Kasumi-1 (cell line): ENCODE measurements at regions not wholly inside any gene's neighbourhood (a gene's known extent, or its start where the extent isn't known, plus 50 kb on each side); places are given as distances from the start of the nearest gene placed in this dataset.

Source experiments
- DNase-seq, 2 experiments: peaks; one replicate each; lab custom pipeline; 2025; lab: John Stamatoyannopoulos, UW

DNA sequence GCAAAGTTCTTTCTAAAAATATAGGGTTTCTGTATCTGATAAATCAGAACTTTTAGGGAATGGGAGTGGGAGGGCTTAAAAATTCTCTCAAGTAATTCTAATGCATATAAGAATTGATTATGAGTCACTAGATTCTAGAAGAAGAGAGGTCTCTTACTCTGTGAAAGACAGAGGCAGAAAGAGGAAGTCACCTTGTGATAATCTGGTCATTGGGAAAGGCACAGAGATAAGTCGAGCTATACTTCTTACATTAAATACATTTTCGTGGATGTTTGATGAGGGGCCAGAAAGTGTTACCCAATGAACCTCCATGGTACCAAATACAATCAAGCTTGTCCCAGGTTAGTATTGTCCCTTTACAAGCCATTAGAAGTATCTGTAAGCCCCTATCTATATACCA, 134.4 kb downstream of the MAD2L1 start:
- peak; percentile 27 to 31 for DNase-seq

- no peak for DNase-seq
Observed at GRCh38 chr4:119930546-119930945, 136.1 kb downstream of the MAD2L1 start.

DNA sequence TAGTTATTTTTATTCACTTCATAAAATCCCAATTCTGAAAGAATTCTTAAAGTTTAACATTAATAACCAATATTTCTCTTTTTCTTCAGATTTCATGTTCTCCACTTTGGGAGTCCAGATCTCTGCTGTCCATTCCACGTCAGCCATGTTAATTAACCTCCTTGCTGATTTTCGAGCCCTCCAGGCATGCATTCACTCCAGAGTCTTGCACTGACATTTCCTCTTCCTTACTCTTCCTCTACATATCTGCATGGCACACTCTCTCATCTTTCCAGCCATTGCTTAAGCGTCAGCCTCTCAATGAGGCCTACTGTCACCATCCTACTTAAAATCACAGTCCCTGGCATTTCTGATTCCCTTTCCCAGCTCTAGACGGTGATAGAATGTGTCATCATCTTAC, 144.8 kb downstream of the MAD2L1 start:
- no peak for DNase-seq

DNA sequence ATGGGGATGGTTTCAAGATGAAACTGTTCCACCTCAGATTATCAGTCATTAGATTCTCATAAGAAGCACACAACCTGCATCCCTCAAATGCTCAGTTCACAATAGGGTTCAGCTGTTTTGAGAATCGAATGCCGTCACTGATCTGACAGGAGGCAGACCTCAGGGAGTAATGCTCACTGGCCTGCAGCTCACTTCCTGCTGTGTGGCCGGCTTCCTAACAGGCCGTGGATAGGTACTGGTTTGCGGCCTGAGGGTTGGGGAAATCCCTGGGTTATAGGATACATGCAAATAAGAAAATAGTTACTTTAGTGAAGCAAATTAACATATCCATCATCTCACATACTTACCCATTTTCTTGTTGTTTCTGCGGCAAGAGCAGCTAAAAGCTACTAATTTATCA, 160.4 kb downstream of the MAD2L1 start:
- DNase-seq: no peak

DNA sequence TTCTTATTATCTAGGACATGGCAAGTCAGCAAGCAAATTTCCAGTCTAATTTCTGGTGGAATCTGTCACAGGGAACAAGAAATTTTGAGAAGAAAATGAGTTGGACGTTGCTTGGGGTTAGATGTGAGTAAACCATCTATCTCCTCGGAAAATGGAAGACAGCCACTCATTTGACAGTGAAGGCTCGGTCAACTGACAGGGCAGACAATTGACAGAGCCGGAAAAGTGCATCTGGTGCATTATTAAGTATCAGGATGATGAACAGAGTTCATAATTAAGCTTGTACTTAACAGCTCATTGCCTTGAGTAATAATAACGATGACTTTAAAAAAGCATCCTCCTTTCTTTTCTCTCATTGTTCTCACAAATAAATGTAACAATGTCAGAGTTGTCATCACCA, 168.4 kb downstream of the MAD2L1 start:
- no peak for DNase-seq

GRCh38 chr4:119897260-119897659, 169.4 kb downstream of the MAD2L1 start:
- no peak for DNase-seq

DNA sequence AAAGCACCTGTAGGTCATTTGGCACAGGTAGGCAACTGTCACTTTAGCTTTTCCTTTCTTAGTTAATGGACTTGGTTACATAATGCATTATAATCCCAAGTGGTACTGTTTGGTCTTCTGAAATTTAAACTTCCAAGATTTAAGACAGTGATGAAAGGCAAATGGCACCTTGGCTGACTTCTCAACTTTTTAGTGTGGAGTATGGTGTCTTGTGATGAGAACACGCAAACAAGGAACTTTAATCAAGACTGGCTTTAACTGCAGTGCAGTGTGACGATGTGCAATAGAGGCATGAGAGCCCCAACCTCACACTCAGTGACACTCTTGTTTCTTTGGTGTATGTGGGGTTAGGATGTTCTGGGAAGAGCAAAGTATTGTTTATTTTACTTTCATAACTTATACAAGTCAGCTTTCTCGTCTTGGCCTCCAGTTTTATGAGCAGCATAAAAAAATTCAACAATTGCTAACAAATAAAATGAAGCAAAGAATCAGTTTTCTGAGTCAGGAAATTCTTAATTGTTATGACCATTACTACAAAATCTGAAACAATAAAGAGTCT, 171.9 kb downstream of the MAD2L1 start:
- DNase-seq: no peak

- DNase-seq: no peak
Observed at GRCh38 chr4:119873794-119874325, 192.8 kb downstream of the MAD2L1 start.

DNA sequence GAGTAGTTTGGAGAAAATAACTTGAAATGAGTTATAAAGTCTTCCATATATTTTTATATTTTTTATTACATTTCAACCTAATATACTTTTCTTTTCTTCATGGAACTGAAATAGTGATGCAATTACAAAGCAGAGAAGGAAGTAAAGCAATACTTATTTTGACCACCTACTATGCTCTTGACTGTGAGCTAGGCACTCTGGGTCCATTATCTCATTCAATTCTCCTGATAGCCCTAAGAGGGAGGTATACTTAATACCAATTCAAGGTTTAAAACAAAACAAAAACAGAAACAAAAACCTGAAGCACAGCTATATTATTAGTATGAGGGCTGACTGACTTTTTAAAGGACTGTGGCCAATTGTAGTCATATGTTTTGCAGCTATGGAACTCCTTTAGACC, 193.5 kb downstream of the MAD2L1 start:
- no peak for DNase-seq

DNA sequence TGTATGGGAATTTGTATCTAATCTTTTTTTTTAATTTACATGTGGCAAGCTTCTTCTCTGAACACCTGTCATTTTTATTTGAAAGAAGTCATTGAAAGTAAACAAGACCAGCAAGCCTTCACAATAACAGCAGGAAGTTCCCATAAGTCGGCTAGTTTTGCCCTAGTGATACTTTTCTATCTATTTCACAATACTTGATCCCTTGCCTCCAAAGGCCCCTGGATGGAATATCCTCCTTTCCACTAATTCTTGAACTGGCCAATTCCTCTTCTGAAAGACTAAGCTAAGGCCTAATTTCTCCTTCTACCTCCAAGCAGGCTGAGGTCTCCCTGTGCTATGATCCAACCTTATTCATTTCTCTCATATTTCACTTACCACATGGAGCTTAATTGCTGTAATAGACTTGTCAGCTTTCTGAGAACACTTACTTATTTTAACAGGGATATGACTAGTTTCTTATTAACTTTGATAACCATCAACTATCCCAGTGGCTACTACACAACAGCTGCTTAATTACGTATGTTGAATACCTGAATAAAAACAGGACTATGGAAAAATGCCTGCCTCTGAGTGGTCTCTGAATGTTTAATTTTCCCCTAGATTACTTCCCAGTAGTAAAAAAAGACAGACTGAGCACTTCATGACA, 194.2 kb downstream of the MAD2L1 start:
- DNase-seq: no peak

- no peak for DNase-seq
Observed at GRCh38 chr4:119870856-119871255, 195.8 kb downstream of the MAD2L1 start.

- no peak for DNase-seq
Observed at GRCh38 chr4:119865789-119866188, 200.9 kb downstream of the MAD2L1 start.

DNA sequence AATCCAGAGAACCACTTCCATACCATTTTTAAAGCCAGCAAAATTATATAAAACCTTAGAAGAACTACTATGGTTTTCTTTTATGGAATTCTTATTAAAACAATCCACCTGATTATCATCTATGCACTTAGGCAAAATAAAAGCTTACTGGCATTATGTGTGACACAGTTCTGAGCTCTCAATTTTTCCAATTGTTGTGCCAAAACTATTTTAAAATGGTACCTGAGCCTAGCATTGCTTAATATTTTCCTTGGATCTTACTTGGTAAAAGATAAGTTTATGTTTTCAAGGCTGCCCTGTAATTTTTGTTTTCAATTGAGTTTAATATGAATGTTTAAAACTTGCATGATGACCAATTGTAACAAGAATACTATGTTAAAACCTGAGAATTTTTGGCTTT, 201.3 kb downstream of the MAD2L1 start:
- no peak for DNase-seq

DNA sequence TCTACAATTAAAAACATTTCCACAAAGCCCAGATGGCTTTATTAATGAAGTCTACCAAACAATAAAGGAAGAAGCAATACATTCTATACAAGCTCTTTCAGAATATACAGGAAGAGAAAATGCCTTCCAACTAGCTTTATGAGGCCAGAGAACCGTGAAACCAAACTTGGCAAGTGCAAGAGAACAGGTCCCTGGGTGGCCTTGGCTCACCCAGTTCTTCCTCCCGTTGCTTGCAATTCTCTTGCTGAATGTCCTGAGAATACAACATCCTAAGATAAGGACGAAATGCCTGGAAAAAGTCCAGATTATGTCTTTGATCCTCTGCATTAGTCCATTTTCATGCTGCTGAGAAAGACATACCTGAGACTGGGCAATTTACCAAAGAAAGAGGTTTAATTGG, 204.9 kb downstream of the MAD2L1 start:
- no peak for DNase-seq

DNA sequence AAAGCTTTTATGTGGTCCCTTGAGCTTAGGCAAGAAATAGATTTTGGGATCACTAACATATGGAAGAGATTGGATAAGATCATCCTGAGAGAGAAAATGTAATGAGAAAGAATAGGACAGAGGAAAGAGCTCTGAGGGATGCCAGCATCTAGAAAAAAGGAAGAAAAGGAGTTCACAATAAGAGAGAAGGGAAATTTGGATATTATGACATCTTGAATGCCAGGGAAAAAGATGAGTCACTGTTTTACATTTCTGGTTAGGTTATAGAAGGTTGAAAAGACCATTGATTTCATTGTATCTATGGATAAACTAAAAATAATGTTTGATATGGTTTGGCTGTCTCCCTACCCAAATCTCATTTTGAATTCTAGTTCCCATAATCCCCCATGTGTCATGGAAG, 208.5 kb downstream of the MAD2L1 start:
- DNase-seq: no peak

GRCh38 chr4:119854364-119854763, 212.3 kb downstream of the MAD2L1 start:
- no peak for DNase-seq

- no peak for DNase-seq
Observed at GRCh38 chr4:119851649-119852048, 215.0 kb downstream of the MAD2L1 start.

DNA sequence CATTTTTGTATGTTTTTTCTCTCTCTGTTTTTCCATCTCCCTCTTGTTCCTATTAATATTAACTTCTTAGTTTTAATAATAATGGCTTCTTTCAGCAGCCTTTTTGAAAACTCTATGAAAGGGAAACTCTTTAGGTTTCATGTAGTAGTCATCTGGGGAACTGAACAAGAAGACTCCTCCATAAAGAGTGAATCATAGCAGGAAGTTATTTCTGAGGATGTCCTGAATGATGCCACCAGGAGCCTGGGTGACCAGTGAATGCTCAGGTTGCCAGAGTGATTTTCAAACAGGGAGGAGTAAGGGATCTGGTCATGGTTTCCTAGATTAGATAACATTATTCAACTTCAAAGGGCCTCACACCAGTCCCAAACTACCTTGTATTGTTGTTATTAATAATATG, 212.8 kb upstream of the PDE5A start:
- no peak for DNase-seq

DNA sequence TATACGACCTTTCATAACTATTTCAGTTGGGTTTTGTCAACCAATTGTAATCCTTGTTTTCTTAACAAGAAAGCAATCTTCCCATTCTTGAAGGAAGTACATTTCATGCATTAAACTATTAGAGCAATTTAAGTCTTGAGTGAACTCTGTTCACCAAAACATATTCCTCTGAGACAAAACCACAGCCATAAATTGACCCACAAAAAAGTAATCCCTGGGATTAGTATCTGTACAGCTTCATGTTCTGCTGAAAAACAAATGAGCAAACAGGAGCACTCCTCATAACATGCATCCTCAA, 207.0 kb upstream of the PDE5A start:
- no peak for DNase-seq

DNA sequence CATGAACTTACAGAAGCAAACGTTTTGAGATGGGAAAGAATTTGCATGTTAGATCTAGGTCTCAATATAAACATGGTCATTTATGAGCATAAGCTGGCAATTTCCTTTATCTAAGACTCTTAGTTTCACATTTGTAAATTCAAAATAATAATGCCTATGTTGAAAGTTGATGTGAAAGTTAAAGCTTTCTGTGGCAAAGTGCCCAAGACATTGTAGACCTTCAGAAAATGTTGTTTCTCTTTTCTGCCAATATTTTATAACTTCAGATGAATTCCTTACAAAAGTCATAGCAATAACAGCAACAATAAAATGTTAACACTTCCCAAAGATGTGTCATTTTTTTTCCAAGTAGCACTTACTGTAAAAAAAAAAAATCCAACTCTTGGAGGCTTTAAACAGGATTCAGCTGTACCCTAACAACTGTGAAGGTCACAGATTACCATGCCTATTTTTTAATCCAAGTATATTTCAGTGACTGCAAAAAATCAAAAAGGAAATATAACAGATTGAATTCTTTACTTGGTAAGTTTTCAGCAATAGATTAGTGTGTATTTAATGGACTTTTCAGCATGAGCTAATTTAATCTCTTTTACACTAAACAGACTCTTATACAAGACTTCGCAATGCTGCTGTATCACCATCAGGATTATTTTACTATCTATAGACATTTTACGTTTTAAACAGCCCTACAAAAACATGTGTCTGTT, 206.5 kb upstream of the PDE5A start:
- no peak for DNase-seq

- DNase-seq: no peak
Observed at GRCh38 chr4:119833611-119834010, 205.0 kb upstream of the PDE5A start.

DNA sequence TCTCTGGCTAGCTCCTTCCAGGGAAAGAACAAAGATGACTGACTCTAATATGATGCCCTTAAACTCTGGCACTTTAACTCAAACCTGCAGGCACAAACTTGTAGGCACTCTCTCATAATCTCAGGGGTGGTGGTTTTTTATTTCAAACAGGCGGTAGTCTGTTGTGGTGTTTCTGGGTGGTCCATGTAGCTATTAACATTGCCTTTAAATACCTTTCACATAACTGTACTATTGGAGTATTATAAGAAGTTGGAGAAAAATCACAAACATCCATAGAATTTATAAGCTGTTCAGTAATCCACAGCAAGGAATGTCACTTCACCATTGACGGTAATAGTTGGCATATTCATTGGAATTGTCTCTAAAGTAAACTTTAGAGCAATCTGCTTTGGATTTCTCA, 204.2 kb upstream of the PDE5A start:
- DNase-seq: no peak

- no peak for DNase-seq
Observed at GRCh38 chr4:119829326-119829725, 200.7 kb upstream of the PDE5A start.

GRCh38 chr4:119825696-119826095, 197.1 kb upstream of the PDE5A start:
- no peak for DNase-seq
